Colon (tissue), 2 donors: ENCODE measurements at regions not wholly inside any gene's neighbourhood (a gene's known extent, or its start where the extent isn't known, plus 50 kb on each side); places are given as distances from the start of the nearest gene placed in this dataset.

ENCODE experiments used
- FAIRE-seq: peaks from 2 replicates; lab custom pipeline; 2012; peaks lifted over from hg19 to GRCh38; lab: Jason Lieb, UNC
- donor health status: control.
- donor health status: control.

DNA sequence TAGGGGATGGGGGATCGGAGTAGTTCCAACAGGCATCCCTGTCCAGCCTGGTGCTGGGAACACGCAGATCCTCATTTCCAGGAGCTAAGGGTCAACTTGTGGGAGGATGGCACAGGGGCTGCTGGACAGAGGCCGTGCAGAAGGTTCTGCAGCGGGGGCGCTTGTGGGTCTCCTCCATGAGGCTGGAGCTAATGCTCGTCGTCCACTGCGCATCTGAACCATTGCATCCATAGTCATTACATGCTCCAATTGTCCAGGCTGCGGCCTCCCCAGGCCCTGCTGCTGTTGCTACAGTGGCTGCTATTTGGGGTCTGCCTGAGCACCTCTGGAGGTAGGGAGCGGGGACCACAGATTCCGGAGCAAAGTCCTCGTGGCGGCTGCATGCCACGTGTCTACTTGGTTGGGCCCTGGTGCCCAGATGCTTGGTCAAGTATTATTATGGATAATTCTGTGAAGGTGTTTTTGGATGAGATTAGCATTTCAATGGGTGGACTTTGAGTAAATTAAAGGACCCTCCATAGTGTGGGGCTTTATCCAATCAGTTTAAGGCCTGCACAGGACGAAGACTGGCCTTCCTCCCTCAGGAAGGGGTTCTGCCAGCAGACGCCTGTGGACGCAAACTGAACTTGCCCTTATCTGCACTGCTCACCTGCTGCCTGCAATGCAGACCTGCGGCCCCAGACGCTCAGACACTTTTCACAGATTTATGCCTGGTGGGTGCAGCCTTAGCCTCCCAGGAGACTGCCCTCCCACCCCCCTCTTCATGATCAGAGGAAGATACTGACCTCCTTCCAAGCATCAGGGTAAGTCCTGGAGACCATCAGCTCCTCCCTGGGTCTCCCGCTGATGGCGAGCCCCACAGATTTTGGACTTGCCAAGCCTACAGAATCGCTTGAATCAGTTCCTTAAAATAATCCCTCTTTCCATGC is 127.5 kb upstream of the IRX4 start:
- FAIRE-seq, result no peak

DNA sequence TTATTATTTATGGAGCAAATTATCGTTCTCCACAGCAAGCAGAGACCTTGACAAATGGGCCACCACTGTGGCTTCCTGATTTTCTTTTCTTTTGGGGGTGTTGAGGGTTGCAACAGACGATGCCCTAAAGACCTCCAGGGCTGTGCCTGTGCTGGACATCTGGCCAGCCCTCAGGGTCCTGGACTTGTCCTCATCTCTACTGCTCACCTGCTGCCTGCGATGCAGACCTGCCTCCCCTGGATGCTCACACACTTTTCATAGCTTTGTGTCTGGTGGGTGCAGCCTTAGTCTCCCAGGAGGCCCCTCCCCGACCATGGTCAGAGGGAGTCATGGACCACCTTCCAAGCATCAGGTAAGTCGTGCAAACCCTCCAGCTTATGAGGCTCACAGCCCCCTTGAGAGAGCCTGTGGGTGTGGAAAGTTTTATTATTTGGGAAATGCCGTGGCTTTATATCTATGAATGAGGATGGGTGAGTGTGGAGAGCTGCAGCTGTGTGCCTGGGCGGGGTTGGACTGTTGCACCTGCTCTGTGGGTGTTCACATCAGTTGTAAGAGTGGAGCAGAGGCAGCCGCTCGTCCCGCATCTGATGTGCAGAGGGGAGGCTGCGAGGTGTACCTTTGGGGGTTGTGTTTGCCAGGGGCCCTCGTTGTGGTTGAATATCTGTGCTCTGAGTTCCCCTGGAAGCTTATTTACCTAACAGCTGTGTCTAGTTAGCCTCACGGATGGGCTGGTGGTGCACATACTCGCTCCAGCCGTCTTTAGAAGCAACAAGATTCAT is 126.3 kb upstream of the IRX4 start:
- no peak for FAIRE-seq

DNA sequence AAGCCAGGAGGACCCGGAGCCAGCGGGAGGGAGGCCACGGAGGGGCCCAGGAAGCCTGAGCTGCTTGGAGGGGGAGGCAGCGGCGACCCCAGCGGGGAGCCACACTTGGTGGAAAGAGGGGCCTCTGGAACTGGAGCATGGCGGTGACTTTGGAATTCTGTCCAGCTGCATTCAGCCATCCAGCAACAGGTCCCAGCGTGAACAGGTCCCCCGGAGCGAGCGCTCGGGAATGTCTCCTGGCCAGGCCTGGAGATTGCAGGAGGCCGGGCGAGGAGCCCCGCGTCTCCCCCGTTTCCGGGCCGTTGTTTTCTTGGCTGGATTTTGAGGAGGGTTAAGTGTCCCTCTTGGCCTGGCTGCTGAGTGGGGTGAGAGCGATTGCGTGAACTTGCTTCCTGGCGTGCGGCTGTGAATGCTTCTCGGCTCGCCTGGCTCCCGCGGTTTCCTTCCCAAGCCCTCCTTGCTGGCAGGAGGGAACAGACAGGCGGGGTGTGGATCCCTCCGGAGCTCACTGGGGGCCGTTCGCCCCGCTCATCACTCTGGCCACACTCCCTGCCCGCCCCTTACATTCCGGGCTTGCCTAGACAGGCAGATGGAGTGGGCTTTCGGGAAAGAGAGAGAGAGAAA is 125.3 kb upstream of the IRX4 start:
- FAIRE-seq, result no peak

DNA sequence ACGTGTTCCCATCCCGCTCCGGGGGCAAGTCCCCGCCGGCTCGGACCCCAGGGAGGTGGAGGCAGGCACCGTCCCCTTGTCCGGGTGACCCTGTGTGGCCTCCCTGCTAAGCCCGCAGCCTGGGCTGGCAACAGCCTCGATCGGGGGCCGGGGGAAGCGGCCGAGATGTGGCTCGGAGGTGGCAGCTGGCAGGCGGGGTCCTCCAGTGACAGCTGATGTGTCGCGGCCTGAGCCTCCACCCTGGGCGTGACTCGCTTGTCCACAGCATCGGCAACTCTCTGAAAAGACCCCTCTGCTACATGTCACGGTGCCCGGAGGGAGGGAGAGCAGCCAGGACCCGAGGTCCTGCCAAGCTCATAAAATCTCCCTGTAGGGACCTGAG is 124.8 kb upstream of the IRX4 start:
- FAIRE-seq, result no peak

DNA sequence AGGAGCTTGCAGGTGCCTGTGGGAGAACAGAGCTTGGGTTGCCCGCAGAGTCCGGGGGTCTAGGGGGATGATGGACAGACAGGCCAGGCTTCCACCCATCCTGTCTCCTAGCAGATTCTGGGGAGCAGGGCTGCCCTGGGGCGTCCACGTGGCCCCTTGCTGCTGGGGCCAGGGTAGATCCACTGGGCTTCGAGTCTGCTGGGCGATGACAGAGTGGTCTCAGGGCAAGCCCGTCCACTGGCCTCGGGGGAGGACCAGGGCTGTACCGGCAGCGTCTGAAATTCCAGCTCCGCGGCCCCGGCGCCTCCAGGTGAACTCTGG is 124.2 kb upstream of the IRX4 start:
- FAIRE-seq, result no peak

DNA sequence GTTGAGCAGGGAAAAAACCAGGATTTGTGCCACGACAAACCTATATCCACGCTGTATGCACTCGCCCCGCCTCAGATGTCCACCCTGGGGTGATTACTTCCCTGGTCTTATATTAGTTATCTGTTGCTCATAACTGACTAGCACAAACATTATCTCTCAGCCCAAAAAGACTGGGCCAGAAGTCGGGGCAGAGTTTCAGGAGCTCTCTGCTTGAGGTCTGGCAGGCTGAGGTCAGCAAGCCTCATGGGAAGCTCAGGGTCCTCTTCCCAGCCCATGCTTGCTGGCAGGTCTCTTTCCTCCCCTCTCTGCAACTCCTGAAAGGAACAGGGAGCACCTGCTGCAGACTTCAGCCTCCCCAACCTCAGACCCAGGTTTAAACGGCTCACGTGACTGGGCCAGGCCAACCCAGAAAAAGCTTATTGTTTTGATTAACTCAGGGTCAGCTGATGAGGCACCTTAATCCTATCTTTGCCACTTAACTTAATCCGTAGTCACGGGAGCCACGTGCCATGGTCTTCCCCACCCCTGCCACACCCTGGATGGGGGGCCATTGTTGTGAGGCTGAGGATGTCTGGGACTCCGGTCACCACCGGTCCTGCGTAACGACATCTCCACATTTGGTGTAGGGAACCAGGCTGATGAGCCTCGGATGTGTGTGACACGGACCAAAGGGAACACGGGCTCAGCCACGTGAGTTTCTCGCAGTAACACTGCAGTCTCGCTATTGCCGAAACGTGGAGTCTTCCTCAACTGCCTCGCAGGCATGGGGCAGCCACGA is 123.7 kb upstream of the IRX4 start:
- FAIRE-seq, result no peak

DNA sequence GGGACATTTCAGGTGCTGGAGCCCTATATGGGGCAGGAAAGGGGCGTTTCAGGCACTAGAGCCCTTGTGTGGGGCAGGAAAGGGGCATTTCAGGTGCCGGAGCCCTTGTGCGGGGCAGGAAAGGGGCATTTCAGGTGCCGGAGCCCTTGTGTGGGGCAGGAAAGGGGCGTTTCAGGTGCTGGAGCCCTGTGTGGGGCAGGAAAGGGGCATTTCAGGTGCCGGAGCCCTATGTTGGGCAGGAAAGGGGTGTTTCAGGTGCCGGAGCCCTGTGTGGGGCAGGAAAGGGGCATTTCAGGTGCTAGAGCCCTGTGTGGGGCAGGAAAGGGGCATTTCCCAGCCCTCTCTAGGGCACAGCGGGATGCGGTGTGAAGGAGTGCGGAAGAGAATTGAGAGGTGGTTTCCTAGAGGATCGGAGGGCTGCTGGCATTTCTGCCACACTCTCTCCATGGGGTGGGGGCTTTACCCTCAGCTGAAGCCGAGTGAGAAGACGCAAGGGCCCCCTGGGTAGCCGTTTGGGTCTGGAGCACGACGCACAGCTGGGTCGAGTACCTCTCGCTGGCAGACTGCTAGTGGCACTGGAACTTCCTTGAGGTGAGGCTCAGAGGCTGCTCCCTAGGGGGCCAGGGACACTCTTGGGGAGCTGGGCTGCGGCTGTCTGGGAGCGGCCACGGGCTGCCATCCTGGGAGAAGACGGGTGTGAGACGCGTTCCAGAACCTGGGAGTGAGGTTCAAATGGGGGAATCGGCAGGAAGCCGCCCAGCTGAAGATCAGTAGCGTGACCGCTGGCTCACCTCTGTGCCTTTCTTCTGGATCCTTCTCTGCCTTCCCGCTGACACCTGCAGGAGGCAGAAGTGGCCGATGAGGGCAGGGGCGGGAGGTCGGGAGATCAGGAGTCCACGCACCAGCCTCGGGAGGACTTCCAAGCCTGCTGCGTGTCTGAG is 122.6 kb upstream of the IRX4 start:
- FAIRE-seq, result no peak

DNA sequence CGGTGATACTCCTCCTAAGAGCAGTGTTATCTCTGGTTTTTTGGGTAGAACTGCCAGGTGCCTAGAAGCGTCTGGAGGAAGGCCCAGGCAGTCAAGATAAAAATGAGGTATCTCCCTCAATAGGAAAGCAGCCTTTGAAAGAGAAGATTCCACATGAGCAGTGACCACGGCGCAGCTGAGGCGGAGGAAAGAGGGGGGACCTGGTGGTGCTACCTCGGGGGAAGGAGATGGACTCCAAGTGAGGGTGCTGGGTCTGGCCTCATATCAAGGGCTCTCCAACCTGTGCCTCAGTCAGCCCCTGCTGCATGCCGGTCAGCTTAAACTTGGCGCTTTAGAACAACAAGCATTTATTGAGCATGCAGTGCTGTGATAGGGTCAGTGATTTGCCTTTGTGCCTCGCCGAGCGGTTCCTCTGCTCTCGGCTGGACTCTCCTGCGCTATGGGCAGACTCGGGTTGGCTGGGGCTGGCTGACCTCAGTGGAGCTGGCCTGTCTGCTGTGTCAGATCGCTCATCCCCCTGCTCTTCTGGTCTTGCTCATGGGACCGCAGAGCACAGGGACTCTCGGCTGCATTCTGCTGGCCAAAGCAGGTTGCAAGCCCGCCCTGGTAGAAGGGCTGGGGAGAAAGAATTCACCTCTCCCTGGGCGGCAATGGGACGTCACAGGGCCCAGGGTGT is 121.1 kb upstream of the IRX4 start:
- FAIRE-seq, result no peak

DNA sequence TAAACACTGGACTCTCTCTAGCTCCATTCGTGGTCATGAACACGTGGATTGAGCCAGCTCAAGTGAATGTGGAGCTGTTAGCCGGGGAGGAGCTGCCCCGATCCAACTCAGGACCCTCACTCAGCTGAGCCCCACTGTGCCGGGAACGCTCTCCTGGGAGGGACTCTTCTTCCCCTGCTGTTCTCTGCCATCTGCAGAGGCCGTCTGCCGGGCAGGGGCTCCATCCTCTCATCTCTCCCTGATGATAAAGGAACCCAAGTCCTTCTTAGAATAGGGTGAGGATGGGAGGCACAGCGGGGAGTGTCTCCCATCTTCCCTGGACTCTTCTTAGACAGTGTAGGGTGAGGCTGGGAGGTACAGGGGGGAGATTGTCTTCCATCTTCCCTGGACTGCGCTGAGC is 120.5 kb upstream of the IRX4 start:
- FAIRE-seq, result no peak

DNA sequence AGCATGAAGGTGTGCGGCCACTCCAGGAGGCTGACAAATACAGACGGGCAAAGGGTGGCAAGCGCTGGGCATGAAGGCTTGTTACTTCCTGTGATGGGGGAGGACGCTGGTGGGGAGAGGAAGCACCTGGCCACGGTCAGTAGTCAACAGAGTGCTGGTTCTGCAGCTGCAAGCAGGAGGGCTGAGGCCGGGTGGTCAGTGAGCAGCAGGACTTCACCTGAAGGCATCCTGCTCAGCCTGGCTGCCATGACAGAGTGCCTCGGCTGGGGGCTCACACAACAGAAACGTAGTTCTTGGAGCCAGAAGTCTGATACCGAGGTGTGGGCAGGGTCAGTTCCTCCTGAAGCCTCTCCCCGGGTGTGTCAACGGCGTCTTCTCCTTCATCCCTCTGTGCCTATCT is 118.6 kb upstream of the IRX4 start:
- no peak for FAIRE-seq

DNA sequence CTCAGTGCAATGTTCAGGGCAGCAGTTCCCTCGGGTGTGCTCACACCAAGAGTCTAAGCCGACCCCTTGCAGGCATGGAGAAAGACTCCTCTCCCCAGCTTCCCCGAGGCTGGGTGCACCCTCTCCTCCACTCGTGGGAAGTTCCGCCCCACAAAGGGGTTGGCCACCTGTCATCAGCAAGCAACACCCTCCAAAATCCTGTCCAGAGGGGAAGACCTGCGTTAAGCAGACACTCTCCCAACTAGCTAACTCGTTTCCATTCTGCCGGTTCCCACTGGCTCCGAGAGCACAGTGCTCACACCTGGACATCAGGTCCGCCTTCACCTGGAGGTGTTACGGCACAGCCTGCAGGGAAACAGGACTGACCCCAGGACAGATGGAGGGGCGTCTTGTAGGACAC is 117.9 kb upstream of the IRX4 start:
- no peak for FAIRE-seq

DNA sequence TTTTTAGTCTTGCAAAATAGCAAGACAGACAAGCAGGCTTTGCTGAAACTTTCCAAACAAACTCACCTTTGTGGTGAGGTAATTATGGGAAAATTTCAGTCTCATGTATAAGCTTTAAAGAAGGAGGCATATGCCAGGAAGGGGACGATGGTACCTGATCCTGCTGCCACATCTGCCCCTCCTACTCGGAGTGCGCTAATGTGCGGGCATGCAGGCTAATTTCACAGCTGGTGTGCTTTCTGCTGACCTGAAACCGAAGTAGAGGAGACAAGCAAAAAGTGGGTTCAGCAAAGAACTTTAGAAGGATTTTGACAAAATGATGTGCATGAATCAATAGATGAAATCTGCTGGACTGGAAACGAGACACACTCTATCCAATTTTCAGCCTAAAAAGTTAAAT is 117.1 kb upstream of the IRX4 start:
- no peak for FAIRE-seq

DNA sequence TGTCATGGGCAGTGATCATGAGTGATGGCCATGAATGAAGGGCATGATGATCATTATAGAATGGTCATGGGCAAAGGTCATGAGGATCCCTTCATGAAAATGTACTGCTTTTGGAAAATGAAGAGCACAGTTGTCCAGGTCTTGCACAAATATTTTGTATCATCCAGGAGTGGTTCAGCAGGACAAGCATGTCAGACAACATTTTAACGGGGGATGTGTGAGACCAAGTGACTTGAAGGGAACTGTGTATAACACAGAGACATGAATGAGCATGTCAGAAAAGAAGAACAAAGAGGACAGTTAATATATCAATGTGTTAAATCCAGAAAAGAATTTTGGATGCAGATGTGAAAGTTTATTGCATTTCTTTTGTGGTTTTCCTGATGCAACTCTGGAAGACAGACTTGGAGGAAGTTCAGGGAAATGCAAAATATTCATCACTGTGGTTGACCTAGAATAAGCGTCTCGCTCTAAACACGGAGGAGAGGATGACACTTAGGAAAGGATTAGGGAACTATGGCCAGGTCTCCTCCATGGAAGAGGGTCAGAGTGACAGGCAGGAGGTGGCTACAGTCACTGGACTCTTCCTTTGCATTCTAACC is 116.1 kb upstream of the IRX4 start:
- FAIRE-seq, result no peak

DNA sequence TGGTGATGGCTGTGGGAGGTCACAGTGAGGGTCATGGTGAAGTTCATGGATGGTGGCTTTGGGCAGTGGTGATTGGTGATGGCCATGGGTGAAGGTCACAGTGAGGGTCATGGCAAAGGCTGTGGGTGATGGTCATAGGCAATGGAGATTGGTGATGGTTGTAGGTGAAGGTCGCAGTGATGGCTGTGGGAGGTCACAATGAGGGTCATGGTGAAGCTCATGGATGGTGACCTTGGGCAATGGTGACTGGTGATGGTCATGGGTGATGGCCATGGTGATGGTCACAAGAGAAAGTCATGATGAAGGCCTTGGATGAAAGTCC is 115.6 kb upstream of the IRX4 start:
- FAIRE-seq, result no peak

DNA sequence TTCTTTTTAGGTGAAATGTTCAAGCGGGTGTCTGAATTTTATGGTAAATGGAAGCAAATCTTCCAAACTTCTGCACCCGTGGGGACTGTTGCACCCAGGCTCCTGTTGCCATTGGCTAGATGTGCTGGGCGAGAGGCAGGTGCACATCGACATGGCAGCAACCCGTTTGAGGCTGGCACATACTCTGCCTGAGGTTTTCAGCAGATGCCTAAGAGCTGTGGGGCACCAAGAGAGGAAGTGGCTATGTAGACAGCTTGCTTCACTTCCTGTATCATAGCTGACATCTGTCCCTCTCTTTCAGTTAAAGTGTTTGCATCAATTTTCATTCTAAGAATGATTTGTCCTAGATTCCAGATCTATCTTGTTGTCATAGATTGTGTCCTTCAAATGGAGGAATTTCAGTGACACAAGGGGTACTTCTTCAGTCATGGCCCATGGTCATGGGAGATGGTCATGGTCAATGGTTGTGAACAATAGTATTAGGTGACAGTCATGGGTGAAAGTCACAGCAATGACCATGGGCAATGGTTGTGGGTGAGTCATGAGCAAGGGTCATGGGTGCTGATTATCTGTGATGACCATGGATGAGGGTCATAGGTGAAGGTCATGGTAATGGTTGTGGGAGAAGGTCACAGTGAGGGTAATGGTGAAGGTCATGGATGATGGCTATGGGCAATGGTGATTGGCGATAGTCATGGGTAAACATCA is 115.1 kb upstream of the IRX4 start:
- no peak for FAIRE-seq

DNA sequence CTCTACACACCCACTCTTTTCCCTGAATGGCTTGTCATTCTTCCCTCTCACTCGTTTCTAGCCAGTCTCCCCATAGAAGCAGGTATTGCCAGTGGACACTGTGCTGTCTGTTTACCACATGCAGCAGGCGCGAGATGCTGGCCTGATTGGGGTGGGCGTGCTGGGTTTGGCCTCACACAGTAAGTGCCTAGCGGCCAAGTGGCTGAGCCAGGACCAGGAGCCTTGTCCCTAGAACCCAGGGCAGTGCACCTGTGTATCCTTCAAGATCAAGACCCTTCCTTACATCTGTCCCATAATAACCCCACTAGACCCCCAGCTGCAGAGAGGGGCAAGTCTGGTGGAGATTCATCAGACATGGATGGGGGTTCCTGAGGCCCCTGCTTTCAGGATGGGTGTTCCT is 112.8 kb upstream of the IRX4 start:
- no peak for FAIRE-seq

DNA sequence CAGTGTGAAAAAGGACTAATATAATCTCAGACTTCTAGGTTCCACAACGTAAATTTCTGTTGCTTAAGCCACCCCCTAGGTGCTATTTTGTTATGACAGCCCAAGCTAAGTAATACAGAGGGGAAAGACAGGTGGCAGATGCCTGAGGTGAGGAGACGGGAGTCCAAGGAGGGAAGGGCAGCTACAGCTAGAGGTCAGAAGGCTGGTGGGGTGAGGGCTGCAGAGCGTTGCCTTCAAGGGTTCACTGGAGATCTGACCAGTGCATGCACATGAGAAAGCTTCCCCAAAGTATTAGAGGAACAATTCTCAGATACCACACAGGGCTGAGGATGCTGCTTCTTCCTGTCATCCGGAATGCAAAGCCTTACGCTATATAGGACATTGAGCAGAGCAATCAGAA is 104.7 kb upstream of the IRX4 start:
- FAIRE-seq, result no peak

DNA sequence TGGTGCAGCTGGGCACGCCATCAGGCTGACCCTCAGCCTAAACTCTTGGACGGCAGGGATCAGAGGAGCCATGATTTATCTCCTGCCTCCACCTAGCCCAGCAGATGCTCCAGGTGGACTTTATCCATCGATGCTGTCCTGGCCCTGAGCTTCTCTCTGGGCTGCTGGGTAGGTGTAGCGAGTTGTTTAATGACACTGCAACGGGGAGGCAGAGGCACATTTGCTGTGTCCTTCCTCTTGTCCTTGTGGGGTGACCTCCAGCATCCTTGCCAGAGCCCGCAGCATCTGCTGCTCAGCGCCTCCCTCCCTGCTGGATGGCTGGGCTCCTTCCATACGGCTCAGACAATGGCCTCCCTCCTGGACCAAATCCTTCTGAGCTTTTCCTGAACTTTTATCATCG is 103.1 kb upstream of the IRX4 start:
- FAIRE-seq, result no peak

DNA sequence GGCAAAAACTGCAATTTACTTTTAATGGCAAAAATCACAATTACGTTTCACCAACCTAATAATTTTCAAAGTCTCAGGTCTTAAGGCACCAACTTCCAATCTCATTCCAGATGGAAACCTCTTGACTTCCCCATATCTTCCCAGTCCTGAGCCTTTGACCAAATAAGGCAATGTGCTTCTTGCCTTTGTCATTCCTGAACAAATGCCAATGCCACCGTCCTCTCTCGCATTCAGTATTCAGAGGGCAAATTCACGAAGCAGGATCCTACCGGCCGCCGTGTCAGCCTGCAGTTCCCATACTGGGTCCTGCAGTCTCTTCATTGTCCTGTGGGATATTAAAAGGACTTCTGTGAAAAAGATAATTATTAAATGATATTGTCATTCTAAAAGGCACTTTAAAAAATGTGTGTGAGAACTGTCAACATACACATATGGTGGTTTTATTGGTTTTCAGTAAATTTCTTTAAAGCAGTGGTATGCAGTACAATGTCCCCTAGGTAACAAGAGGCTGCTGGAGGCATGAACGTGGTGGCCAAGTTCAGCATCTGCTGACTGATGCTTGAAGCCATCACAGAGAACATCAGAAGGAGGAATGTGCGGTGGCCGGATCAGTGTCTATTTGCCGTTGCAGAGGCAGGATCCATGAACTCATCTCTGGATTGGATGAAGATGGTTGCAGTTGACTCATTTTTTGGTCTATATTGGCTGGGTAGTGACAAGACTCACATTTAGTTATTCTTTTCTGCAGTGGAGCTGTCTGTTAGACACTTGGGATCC is 101.4 kb upstream of the IRX4 start:
- no peak for FAIRE-seq
